OCI-M1 (cell line): ENCODE measurements at regions not wholly inside any gene's neighbourhood (a gene's known extent, or its start where the extent isn't known, plus 50 kb on each side); places are given as distances from the start of the nearest gene placed in this dataset.
"Not testable (repeated sequence)": the region's sequence is repeated elsewhere in the genome, so short reads cannot be mapped to it uniquely, and the experiment has no call there.

Experiments used
- DNase-seq: peaks from one replicate; lab custom pipeline; 2025; lab: John Stamatoyannopoulos, UW

GRCh38 chr5:89847743-89848142 is 561.8 kb downstream of the CETN3 start:
- DNase-seq: no peak

GRCh38 chr5:89844548-89844947 is 565.0 kb downstream of the CETN3 start:
- DNase-seq: no peak

- DNase-seq: no peak
These were observed 567.0 kb downstream of the CETN3 start for GRCh38 chr5:89842531-89842930.

DNA sequence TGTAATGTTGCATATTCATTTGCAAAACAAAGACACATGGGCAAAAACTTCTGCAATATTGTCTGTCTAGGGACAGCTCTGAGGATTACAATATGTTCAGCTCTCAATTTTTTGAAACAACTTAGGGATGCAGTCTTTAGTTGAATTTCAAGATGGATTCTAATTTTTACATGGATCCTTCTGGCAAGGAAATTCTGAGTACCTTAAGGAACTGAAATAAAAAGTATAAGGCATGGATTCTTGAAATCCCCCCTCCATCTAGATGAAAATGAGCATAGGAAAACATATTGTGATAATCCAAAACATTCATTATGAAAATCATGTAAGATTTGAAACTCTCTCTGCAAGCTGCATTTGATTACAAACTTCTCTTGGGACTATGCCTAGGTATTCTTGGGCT is 568.6 kb downstream of the CETN3 start:
- no peak for DNase-seq

- no peak for DNase-seq
These were observed 578.9 kb downstream of the CETN3 start for GRCh38 chr5:89830691-89831090.

- no peak for DNase-seq
These were observed 581.6 kb downstream of the CETN3 start for GRCh38 chr5:89827960-89828359.

DNA sequence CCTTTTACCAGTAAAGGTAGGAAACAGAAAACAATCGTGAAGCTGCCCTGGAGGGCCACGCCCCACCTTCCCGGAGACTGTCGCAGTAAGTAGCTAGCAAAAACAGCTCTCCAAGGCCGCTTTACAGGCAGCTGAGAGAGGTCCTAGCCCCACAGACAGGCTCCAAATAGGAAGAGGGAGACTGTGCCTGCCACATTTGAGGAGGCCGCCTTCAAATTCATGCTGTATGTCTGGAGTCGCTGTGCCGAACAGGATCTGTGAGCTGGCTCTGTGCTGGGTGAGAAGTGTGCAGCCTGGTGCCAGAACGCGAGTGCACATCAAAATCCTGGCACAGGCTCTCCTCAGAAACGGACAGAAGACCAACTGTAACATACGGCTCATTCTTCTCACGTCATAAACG is 582.2 kb downstream of the CETN3 start:
- no peak for DNase-seq

- peak; percentile 20 for DNase-seq
These were observed 582.6 kb downstream of the CETN3 start for GRCh38 chr5:89826938-89827337.

DNA sequence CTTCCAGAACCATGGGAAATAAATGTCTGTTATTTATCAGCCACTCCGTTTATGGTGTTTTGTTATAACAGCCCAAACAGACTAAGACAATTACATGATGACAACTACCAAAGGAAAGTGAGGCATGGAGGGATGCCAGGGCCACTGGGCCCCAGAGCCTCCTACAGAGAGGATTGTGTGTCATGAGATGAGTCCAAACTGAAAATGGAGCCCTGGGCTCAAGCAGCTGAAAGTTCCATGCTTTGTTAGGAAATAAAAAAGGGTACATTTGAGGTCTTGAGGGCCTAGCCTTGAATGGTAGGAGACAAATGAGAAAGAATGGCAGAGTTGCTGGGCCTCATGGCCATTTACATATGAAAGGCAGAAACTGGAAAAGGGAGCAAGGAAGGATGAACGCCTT is 586.5 kb downstream of the CETN3 start:
- no peak for DNase-seq

DNA sequence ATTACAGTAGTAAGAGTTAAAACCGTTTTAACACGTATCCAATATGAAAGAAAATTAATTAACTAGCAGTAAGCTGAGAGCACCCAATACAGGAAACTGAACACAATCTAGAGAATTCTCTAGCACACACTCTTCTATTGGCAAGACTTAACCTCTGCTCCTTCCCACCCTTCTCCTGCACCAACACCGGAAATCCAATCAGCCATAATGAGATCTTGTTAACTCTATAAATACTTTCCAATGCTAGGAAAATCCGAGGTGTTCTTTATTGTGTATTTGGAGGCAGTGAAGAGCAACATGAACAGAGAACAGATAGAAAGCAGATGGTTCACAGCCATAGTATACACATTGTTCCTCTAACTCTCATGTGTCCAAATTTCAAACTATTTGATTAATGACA is 591.7 kb downstream of the CETN3 start:
- DNase-seq: no peak

GRCh38 chr5:89816038-89816437 is 593.5 kb downstream of the CETN3 start:
- DNase-seq: no peak

GRCh38 chr5:89800735-89801134 is 608.8 kb downstream of the CETN3 start:
- DNase-seq: not testable (repeated sequence)

DNA sequence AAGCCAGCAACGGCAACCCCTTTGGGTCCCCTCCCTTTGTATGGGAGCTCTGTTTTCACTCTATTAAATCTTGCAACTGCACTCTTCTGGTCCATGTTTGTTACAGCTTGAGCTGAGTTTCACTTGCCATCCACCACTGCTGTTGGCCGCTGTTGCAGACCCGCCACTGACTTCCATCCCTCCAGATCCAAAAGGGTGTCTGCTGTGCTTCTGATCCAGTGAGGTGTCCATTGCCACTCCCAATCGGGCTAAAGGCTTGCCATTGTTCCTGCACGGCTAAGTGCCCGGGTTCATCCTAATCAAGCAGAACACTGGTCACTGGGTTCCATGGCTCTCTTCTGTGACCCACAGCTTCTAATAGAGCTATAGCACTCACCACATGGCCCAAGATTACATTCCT is 615.1 kb downstream of the CETN3 start:
- DNase-seq: not testable (repeated sequence)

- DNase-seq: not testable (repeated sequence)
These were observed 629.8 kb downstream of the CETN3 start for GRCh38 chr5:89779734-89780133.

- DNase-seq: no peak
These were observed 631.8 kb downstream of the CETN3 start for GRCh38 chr5:89777758-89778157.

GRCh38 chr5:89769975-89770374 is 639.6 kb downstream of the CETN3 start:
- DNase-seq: no peak

GRCh38 chr5:89759802-89760201 is 649.8 kb downstream of the CETN3 start:
- DNase-seq: no peak

GRCh38 chr5:89758146-89758545 is 651.4 kb downstream of the CETN3 start:
- no peak for DNase-seq

- DNase-seq: peak; percentile 24
These were observed 652.6 kb downstream of the CETN3 start for GRCh38 chr5:89756955-89757354.

- DNase-seq: no peak
These were observed 654.5 kb downstream of the CETN3 start for GRCh38 chr5:89755024-89755423.

DNA sequence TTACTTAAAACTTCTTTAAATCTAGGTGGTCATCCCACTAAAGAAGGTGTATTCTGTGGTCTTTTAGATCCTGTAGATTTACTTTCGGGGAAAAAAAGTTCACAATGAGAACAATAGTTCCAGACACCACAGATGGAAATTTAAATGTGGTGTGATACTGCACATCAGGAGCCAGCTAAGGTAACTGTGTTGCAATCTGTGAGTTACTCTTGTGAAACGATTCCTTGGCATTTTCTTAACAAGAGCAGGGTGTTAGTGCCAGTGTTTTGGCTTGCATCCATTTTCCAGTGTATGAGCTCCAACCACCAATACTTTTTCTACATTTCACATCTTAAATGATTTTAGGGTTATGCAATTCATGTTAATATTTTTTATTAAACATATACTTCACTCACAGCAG is 674.5 kb downstream of the CETN3 start:
- DNase-seq: no peak

GRCh38 chr5:89733772-89734171 is 675.8 kb downstream of the CETN3 start:
- DNase-seq: no peak

GRCh38 chr5:89729623-89730301 is 679.8 kb downstream of the CETN3 start:
- DNase-seq: peak; percentile 46

GRCh38 chr5:89728750-89729149 is 680.8 kb downstream of the CETN3 start:
- no peak for DNase-seq
